A549 (cell line): ENCODE measurements at regions not wholly inside any gene's neighbourhood (a gene's known extent, or its start where the extent isn't known, plus 50 kb on each side); places are given as distances from the start of the nearest gene placed in this dataset.

Source experiments
- CEBPB ChIP-seq, 2 experiments: fragments of >200 bp in 1 of 2; sonication (Bioruptor Twin) in 1 of 2; formaldehyde crosslinking in 1 of 2; IDR thresholded peaks; 2 replicates each; pipeline ENCODE4 v1.6.1; 2012 to 2016
- CTCF ChIP-seq: fragments of >200 bp; sonication (Bioruptor Twin); formaldehyde crosslinking; IDR thresholded peaks from 3 replicates; pipeline ENCODE4 v1.5.1; 2016
- EHMT2 ChIP-seq: fragments of 200-600 bp; sonication (generic); IDR thresholded peaks from 2 replicates; pipeline ENCODE4 v1.6.1; 2016; ENCODE audit warnings: antibody characterized with exemption, low read depth, mild to moderate bottlenecking, moderate library complexity
- MAX ChIP-seq: IDR thresholded peaks from 2 replicates; pipeline ENCODE4 v1.6.1; 2012
- PBX3 ChIP-seq: IDR thresholded peaks from 2 replicates; pipeline ENCODE4 v1.6.1; 2012
- POLR2A ChIP-seq: IDR thresholded peaks from 2 replicates; pipeline ENCODE4 v1.6.1; 2012; ENCODE audit warnings: mild to moderate bottlenecking, low read length

GRCh38 chr15:85937661-85938060, 142.0 kb upstream of the AGBL1 start:
- TF ChIP-seq CEBPB (IDR thresholded peaks at IDR 0.05) (no peak), CTCF (no peak), MAX (no peak), POLR2A (no peak), EHMT2 (no peak), PBX3 (no peak)
